ENCODE measurements at regions not wholly inside any gene's neighbourhood (a gene's known extent, or its start where the extent isn't known, plus 50 kb on each side); places are given as distances from the start of the nearest gene placed in this dataset.

DNA sequence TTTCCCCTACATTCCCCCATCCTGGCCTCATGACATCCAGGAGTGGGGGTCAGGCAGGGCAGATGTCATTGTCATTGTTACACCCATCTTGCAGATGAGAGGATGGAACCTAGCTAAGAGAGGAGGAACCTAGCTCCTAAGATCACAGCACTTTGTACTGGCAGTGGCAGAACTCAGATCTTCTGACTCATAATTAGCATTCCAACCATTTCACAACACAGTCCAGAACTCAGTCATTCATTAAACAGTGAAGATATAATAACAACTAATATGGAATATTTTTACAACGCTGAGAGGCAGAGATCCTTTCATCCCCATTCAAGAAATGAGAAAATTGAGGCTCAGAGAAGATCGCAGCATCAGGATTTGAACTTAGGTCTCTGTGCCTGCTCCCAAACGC, 127.8 kb downstream of the CHST1 start:
- CTCF ChIA-PET = interaction anchor here (0.8 to 2.1 kb wide), 4 partner anchors 117 to 234 kb away, joined by 3 to 13 read pairs (median 10); no protein-coding TSS in a partner anchor

GRCh38 chr11:45535033-45535432, 130.4 kb downstream of the CHST1 start:
- Mint-ChIP-seq H3K4me1 (no peaks in the 10 kb centered on the region), H3K4me3 (no peak overlapping the region), H3K27ac (no peak overlapping the region), H3K27me3 (ENCODE audit: low read depth) (no peaks in the 10 kb centered on the region; the same call in 1 of the 2 replicates), H3K9me3 (no peaks in the 10 kb centered on the region), H3K36me3 (no peaks in the 10 kb centered on the region)
- ATAC-seq (no peak), DNase-seq (ENCODE audit: low spot score) (no peak)
- TF ChIP-seq GTF2I (CRISPR knock-in tag; conservative IDR thresholded peaks at IDR 0.05) (peak; percentile 63; the same call in 1 of the 2 replicates), NFE2L1 (CRISPR knock-in tag; IDR thresholded peaks at IDR 0.05) (no peak)
- ChIA-PET CTCF (interaction anchor here (1.3 kb wide), 1 partner anchor 120 kb away, joined by 6 read pairs; no protein-coding TSS in a partner anchor), POLR2A (no interaction called here)

More for the DNA sequence above, 127.8 kb downstream of the CHST1 start:
- ATAC-seq = no peak
- no peak overlapping the region for H3K4me3 Mint-ChIP-seq
- POLR2A ChIA-PET = no interaction called here
- TF ChIP-seq ZNF232 (CRISPR knock-in tag; IDR thresholded peaks at IDR 0.05) = no peak
- no peak for TF ChIP-seq USF2 (CRISPR knock-in tag; IDR thresholded peaks at IDR 0.05)
- H3K27me3 Mint-ChIP-seq (ENCODE audit: low read depth) = peaks cover 3% of the 10 kb centered on the region
- H3K27ac Mint-ChIP-seq = no peak overlapping the region
- no peaks in the 10 kb centered on the region for H3K9me3 Mint-ChIP-seq
- DNase-seq (ENCODE audit: low spot score) = no peak
- no peaks in the 10 kb centered on the region for H3K4me1 Mint-ChIP-seq
- H3K36me3 Mint-ChIP-seq = no peaks in the 10 kb centered on the region

GRCh38 chr11:45534132-45534531, 131.3 kb downstream of the CHST1 start:
- Mint-ChIP-seq H3K9me3 (no peaks in the 10 kb centered on the region), H3K4me3 (no peak overlapping the region), H3K27ac (no peak overlapping the region), H3K27me3 (ENCODE audit: low read depth) (no peaks in the 10 kb centered on the region; the same call in 1 of the 2 replicates), H3K36me3 (no peaks in the 10 kb centered on the region), H3K4me1 (no peaks in the 10 kb centered on the region)
- DNase-seq (ENCODE audit: low spot score) = no peak
- no peak for ATAC-seq
- TF ChIP-seq CREB1 (CRISPR knock-in tag; IDR thresholded peaks at IDR 0.05) (no peak), GTF2I (CRISPR knock-in tag; conservative IDR thresholded peaks at IDR 0.05) (peak; percentile 76; the same call in 1 of the 2 replicates)
- POLR2A ChIA-PET = no interaction called here
- CTCF ChIA-PET = interaction anchor here (1.3 kb wide), 1 partner anchor 121 kb away, joined by 6 read pairs; no protein-coding TSS in a partner anchor

- no peaks in the 10 kb centered on the region; the same call in 1 of the 2 replicates for H3K27me3 Mint-ChIP-seq (ENCODE audit: low read depth)
- DNase-seq (ENCODE audit: low spot score) (no peak), ATAC-seq (no peak)
- no peak overlapping the region for H3K27ac Mint-ChIP-seq
- no peaks in the 10 kb centered on the region for H3K9me3 Mint-ChIP-seq
- no peak overlapping the region for H3K4me3 Mint-ChIP-seq
- TF ChIP-seq, protein P1, sequence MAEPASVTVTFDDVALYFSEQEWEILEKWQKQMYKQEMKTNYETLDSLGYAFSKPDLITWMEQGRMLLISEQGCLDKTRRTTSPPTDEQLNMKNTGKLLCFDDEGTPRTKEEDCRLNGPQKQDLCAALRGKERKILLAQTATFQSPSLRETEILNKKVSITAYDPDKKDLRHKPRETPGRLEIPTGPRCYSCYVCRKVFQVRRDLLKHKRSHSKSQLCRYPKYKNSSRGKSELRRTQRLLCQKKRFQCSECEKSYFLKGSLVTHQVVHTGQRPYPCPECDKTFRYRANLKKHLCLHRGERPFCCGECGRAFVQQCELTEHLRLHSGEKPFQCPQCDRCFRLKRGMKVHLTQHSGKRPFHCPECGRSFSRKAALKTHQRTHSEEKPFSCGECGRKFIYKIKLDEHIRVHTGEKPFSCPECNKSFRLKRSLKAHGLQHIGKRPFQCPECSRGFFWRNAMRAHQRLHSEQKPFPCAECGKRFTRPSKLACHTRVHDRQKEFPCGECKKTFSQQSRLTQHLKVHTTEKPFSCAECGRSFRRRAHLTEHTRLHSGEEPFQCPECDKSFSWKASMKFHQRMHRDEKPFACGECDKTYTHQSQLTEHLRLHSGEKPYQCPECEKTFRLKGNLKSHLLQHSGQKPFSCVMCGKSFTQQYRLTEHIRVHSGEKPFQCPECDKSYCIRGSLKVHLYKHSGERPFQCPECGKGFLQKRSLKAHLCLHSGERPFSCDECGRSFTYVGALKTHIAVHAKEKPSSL (CRISPR knock-in tag; conservative IDR thresholded peaks at IDR 0.05) = no peak
- TF ChIP-seq PRDM15 (CRISPR knock-in tag; IDR thresholded peaks at IDR 0.05) (no peak), JAZF1 (CRISPR knock-in tag; IDR thresholded peaks at IDR 0.05) (no peak), CREB1 (CRISPR knock-in tag; IDR thresholded peaks at IDR 0.05) (no peak), CREM (CRISPR knock-in tag; IDR thresholded peaks at IDR 0.05) (no peak), CBFB (CRISPR knock-in tag; IDR thresholded peaks at IDR 0.05; ENCODE audit: low read depth) (no peak), NR1H2 (CRISPR knock-in tag; IDR thresholded peaks at IDR 0.05) (no peak), ATF2 (CRISPR knock-in tag; IDR thresholded peaks at IDR 0.05; ENCODE audit: borderline replicate concordance, low read depth) (no peak)
- TF ChIP-seq, protein P2, sequence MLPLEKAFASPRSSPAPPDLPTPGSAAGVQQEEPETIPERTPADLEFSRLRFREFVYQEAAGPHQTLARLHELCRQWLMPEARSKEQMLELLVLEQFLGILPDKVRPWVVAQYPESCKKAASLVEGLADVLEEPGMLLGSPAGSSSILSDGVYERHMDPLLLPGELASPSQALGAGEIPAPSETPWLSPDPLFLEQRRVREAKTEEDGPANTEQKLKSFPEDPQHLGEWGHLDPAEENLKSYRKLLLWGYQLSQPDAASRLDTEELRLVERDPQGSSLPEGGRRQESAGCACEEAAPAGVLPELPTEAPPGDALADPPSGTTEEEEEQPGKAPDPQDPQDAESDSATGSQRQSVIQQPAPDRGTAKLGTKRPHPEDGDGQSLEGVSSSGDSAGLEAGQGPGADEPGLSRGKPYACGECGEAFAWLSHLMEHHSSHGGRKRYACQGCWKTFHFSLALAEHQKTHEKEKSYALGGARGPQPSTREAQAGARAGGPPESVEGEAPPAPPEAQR (CRISPR knock-in tag; IDR thresholded peaks at IDR 0.05) = no peak
- ChIA-PET POLR2A (no interaction called here), CTCF (interaction anchor here (0.8 to 1.8 kb wide), 4 partner anchors 12 to 239 kb away, joined by 3 to 9 read pairs (median 3); no protein-coding TSS in a partner anchor)
- H3K4me1 Mint-ChIP-seq = no peaks in the 10 kb centered on the region
- no peaks in the 10 kb centered on the region for H3K36me3 Mint-ChIP-seq
These were observed 132.9 kb downstream of the CHST1 start for GRCh38 chr11:45532546-45532945.
